Natural killer cell (primary cell): ENCODE measurements at regions not wholly inside any gene's neighbourhood (a gene's known extent, or its start where the extent isn't known, plus 50 kb on each side); places are given as distances from the start of the nearest gene placed in this dataset.

Experiments used
- ATAC-seq, 3 donors: fragments of 150-1000 bp in 2 of 3; fragments of 200-7000 bp in 1 of 3; cut with Tn5 transposase; 1 replicate in 1 of 3; 2 replicates in 2 of 3; pipeline ENCODE4 v1.10.0; 2021; ENCODE audit warnings: mild to moderate bottlenecking in 2 of 3, moderate library complexity in 2 of 3
- DNase-seq, 2 donors: peaks; one replicate each; pipeline versions ENCODE4 v3.0.0 to v3.0.0-alpha.2; 2013 to 2021; ENCODE audit warnings: mixed read lengths in 1 of 2
- H3K27ac ChIP-seq: one replicate; pipeline ENCODE4 v1.5.1; 2013; ENCODE audit warnings: mild to moderate bottlenecking, low read length
- H3K27me3 ChIP-seq: one replicate; pipeline ENCODE4 v1.6.1; 2013; ENCODE audit warnings: low read length; ENCODE audit not compliant: control insufficient read depth, insufficient read depth
- H3K36me3 ChIP-seq: one replicate; pipeline ENCODE4 v1.6.1; 2013; ENCODE audit warnings: low read length; ENCODE audit not compliant: control insufficient read depth, insufficient read depth
- H3K4me1 ChIP-seq: one replicate; pipeline ENCODE4 v1.6.1; 2013; ENCODE audit warnings: low read length; ENCODE audit not compliant: control insufficient read depth, insufficient read depth
- H3K4me3 ChIP-seq: one replicate; pipeline ENCODE4 v1.5.1; 2013; ENCODE audit warnings: low read length
- H3K9me3 ChIP-seq: one replicate; pipeline ENCODE4 v1.6.1; 2013; ENCODE audit warnings: low read length; ENCODE audit not compliant: control insufficient read depth, insufficient read depth
- H3K27ac Mint-ChIP-seq, 2 donors: one replicate each; pipeline ENCODE4 v1.8.0; 2022; ENCODE audit warnings: mild to moderate bottlenecking in 2 of 2, mixed read lengths in 2 of 2, moderate library complexity in 1 of 2
- H3K27me3 Mint-ChIP-seq, 2 donors: one replicate each; pipeline ENCODE4 v1.8.0; 2022; ENCODE audit warnings: low read depth in 2 of 2, mixed read lengths in 2 of 2
- H3K36me3 Mint-ChIP-seq: one replicate; pipeline ENCODE4 v1.8.0; 2022; ENCODE audit warnings: mixed read lengths
- H3K4me1 Mint-ChIP-seq, 2 donors: one replicate each; pipeline ENCODE4 v1.8.0; 2022; ENCODE audit warnings: mixed read lengths in 2 of 2
- H3K4me3 Mint-ChIP-seq: one replicate; pipeline ENCODE4 v1.8.0; 2022; ENCODE audit warnings: mild to moderate bottlenecking, moderate library complexity, mixed read lengths
- H3K9me3 Mint-ChIP-seq, 2 donors: one replicate each; pipeline ENCODE4 v1.8.0; 2022; ENCODE audit warnings: mixed read lengths in 2 of 2
- CTCF ChIP-seq: fragments of 200-600 bp; IDR thresholded peaks from one replicate; pipeline ENCODE4 v1.8.0; 2022; ENCODE audit warnings: antibody characterized with exemption
- WGBS: methylation state at CpG from one replicate; pipeline ENCODE4 v1.1.7; 2013; ENCODE audit warnings: missing lambda C conversion rate; ENCODE audit not compliant: insufficient coverage; 5-methylcytosine and 5-hydroxymethylcytosine counted together
- intact Hi-C: fragments of 100-400 bp; cut with micrococcal nuclease; formaldehyde crosslinking; loops from one replicate; pipeline ENCODE4 v1.14.2; 2022

- Histone ChIP-seq H3K27ac (no peak overlapping the region), H3K4me1 (no peaks in the 10 kb centered on the region), H3K36me3 (no peaks in the 10 kb centered on the region), H3K27me3 (no peaks in the 10 kb centered on the region), H3K4me3 (no peak overlapping the region), H3K9me3 (no peaks in the 10 kb centered on the region)
- Mint-ChIP-seq H3K27ac (no peak overlapping the region), H3K9me3 (peaks cover 3 to 9% of the 10 kb centered on the region in 2 donors), H3K36me3 (no peaks in the 10 kb centered on the region), H3K4me3 (no peak overlapping the region), H3K27me3 (no peaks in the 10 kb centered on the region), H3K4me1 (no peaks in the 10 kb centered on the region)
- intact Hi-C loops: no loop called here
- no peak for DNase-seq
- ATAC-seq: no peak
- no peak for TF ChIP-seq CTCF
- WGBS: 83% methylated on average over 1 of the region's 1 CpG
Observed at GRCh38 chr7:16021851-16022250, 335.4 kb upstream of the MEOX2 start.

- H3K9me3 Mint-ChIP-seq: peaks cover 3 to 11% of the 10 kb centered on the region in 2 donors
Observed at GRCh38 chr7:16015981-16016380, 329.5 kb upstream of the MEOX2 start.

DNA sequence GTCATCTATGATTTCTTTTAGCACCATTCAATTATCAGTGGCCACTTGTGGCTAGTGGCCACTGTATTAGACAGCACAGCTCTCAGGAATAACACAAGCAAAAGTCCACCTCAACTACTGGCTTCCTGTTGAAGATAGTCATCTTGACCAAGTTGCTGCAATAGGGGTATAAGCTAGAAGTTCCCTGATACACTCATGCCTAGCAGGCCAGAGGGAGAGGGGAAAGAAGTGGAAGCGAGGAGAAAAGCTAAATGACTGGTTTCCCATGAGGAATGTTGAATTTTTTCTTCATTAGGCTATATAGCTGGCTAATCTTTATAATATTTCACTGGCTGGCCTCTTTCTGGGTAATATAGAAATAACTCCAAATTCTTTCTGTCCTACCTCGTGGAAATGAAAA lies 327.5 kb upstream of the MEOX2 start:
- H3K27me3 Mint-ChIP-seq: no peaks in the 10 kb centered on the region
- peaks cover 3 to 4% of the 10 kb centered on the region in 2 donors for H3K9me3 Mint-ChIP-seq
- TF ChIP-seq CTCF: no peak
- Histone ChIP-seq H3K4me1 (no peaks in the 10 kb centered on the region), H3K27me3 (no peaks in the 10 kb centered on the region), H3K36me3 (no peaks in the 10 kb centered on the region), H3K9me3 (no peaks in the 10 kb centered on the region), H3K4me3 (no peak overlapping the region), H3K27ac (no peak overlapping the region)
- no peak overlapping the region for H3K4me3 Mint-ChIP-seq
- no peaks in the 10 kb centered on the region for H3K36me3 Mint-ChIP-seq
- DNase-seq: no peak
- no peaks in the 10 kb centered on the region for H3K4me1 Mint-ChIP-seq
- WGBS: 63% methylated on average over 2 of the region's 2 CpGs
- intact Hi-C loops: no loop called here
- H3K27ac Mint-ChIP-seq: no peak overlapping the region
- ATAC-seq: no peak

More at GRCh38 chr7:16015981-16016380, 329.5 kb upstream of the MEOX2 start:
- Mint-ChIP-seq H3K4me1 (no peaks in the 10 kb centered on the region), H3K4me3 (no peak overlapping the region), H3K27ac (no peak overlapping the region), H3K36me3 (no peaks in the 10 kb centered on the region), H3K27me3 (no peaks in the 10 kb centered on the region)
- Histone ChIP-seq H3K4me1 (no peaks in the 10 kb centered on the region), H3K36me3 (no peaks in the 10 kb centered on the region), H3K4me3 (no peak overlapping the region), H3K27ac (no peak overlapping the region), H3K9me3 (no peaks in the 10 kb centered on the region), H3K27me3 (no peaks in the 10 kb centered on the region)
- DNase-seq: no peak
- ATAC-seq: no peak
- intact Hi-C loops: no loop called here
- no peak for TF ChIP-seq CTCF

DNA sequence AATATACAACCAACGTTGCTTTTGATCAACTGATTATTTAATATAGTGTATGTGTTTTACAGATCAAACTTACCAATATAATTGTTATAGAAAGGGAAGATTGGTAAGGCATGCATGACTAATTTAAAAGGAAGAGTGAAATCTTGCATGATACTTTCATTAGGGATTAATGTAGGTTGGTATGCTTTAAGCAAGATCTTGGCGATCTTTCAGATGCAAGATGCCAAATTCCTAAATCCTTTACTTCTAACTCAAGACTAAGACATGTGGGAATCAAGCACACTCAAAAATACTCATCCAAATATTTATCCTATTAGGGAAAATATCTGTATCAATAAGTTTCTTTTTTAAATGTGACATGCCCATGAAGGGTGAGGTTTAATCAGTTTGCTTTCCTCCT lies 321.4 kb upstream of the MEOX2 start:
- Mint-ChIP-seq H3K27me3 (no peaks in the 10 kb centered on the region), H3K27ac (no peak overlapping the region), H3K4me1 (no peaks in the 10 kb centered on the region), H3K4me3 (no peak overlapping the region), H3K36me3 (no peaks in the 10 kb centered on the region), H3K9me3 (peaks cover 5 to 9% of the 10 kb centered on the region in 2 donors)
- Histone ChIP-seq H3K4me3 (no peak overlapping the region), H3K36me3 (no peaks in the 10 kb centered on the region), H3K27me3 (no peaks in the 10 kb centered on the region), H3K27ac (no peak overlapping the region), H3K4me1 (no peaks in the 10 kb centered on the region), H3K9me3 (no peaks in the 10 kb centered on the region)
- TF ChIP-seq CTCF: no peak
- no peak for ATAC-seq
- intact Hi-C loops: no loop called here
- no peak for DNase-seq
- no CpG with 5 or more reads among the region's 2 CpGs for WGBS
